HepG2 (cell line): ENCODE measurements at regions not wholly inside any gene's neighbourhood (a gene's known extent, or its start where the extent isn't known, plus 50 kb on each side); places are given as distances from the start of the nearest gene placed in this dataset.

Experiments
- ATAC-seq: fragments of 200-7000 bp; cut with Tn5 transposase; 3 replicates; pipeline ENCODE4 v1.9.1; 2020; ENCODE audit warnings: mild to moderate bottlenecking, moderate library complexity
- BruUV-seq: library from RNA; stranded (reverse); fragments of 400-500 nt; replicated peaks from 2 replicates; lab custom pipeline; 2021; lab: Mats Ljungman, UMichigan
- CTCF ChIA-PET: fragments of 300-600 bp; formaldehyde crosslinking; extraction: SDS; loops from one replicate; lab custom pipeline; 2021; ENCODE audit warnings: low total read pairs, inconsistent platforms, low intra/inter-chr PET ratio; lab: Yijun Ruan, JAX
- POLR2A ChIA-PET: fragments of 350-600 bp; sonication (Branson Sonifier 250); formaldehyde crosslinking; loops from one replicate; lab custom pipeline; 2020; ENCODE audit warnings: antibody characterized with exemption, inconsistent platforms; lab: Yijun Ruan, JAX
- DNase-seq: peaks from one replicate; pipeline ENCODE4 v3.0.0-alpha.2; 2015; ENCODE audit warnings: low spot score
- FAIRE-seq: peaks from 3 replicates; lab custom pipeline; 2011; peaks lifted over from hg19 to GRCh38; lab: Jason Lieb, UNC
- H2AFZ ChIP-seq: one replicate; pipeline ENCODE4 v1.6.1; 2011; ENCODE audit warnings: low read length, inconsistent platforms
- H3K27ac ChIP-seq: fragments of 300-600 bp; 3 replicates; pipeline ENCODE4 v1.8.0; 2011; ENCODE audit warnings: mixed run types, mild to moderate bottlenecking, mixed read lengths, low read length, inconsistent platforms; ENCODE audit not compliant: insufficient read depth; ENCODE audit errors: extremely low read length
- H3K27me3 ChIP-seq, 2 experiments: fragments of 200-600 bp in 1 of 2; 2 replicates in 1 of 2; 3 replicates in 1 of 2; pipeline versions ENCODE4 v1.6.0 to v1.8.0; 2011; ENCODE audit warnings: low read length in 2 of 2, mild to moderate bottlenecking in 2 of 2, moderate library complexity in 2 of 2, inconsistent platforms in 1 of 2; ENCODE audit not compliant: insufficient read depth in 2 of 2, control insufficient read depth in 1 of 2
- H3K36me3 ChIP-seq, 2 experiments: fragments of 200-600 bp in 1 of 2; replicated peaks in 1 of 2; 2 replicates in 1 of 2; 3 replicates in 1 of 2; pipeline versions ENCODE4 v1.5.1 to v1.8.0; 2011; ENCODE audit warnings: low read length in 2 of 2, inconsistent platforms in 1 of 2; ENCODE audit not compliant: insufficient read depth in 2 of 2, control insufficient read depth in 1 of 2
- H3K4me1 ChIP-seq: 2 replicates; pipeline ENCODE4 v1.5.1; 2012; ENCODE audit warnings: low read length, inconsistent platforms; ENCODE audit not compliant: insufficient read depth
- H3K4me2 ChIP-seq: 2 replicates; pipeline ENCODE4 v1.6.0; 2011; ENCODE audit warnings: low read depth, low read length, inconsistent platforms
- H3K4me3 ChIP-seq, 3 experiments: fragments of 200-600 bp in 1 of 3; sonication (generic), shearing (Covaris generic) in 1 of 3; replicated peaks in 1 of 3; 2 replicates each; pipeline ENCODE4 v1.5.1; 2011 to 2016; ENCODE audit warnings: low read length in 3 of 3, inconsistent platforms in 2 of 3, low read depth in 2 of 3, mild to moderate bottlenecking in 2 of 3, control low read depth in 1 of 3, mixed read lengths in 1 of 3; ENCODE audit not compliant: insufficient read depth in 1 of 3
- H3K79me2 ChIP-seq: one replicate; pipeline ENCODE4 v1.6.1; 2011; ENCODE audit warnings: low read length, inconsistent platforms; ENCODE audit not compliant: insufficient read depth
- H3K9ac ChIP-seq: 2 replicates; pipeline ENCODE4 v1.6.0; 2011; ENCODE audit warnings: mild to moderate bottlenecking, low read depth, low read length, inconsistent platforms; ENCODE audit not compliant: insufficient read depth
- H3K9me3 ChIP-seq: 2 replicates; pipeline ENCODE4 v1.5.1; 2012; ENCODE audit warnings: mild to moderate bottlenecking, low read length
- H4K20me1 ChIP-seq: 2 replicates; pipeline ENCODE4 v1.6.0; 2011; ENCODE audit warnings: inconsistent platforms, mild to moderate bottlenecking, low read length, moderate library complexity; ENCODE audit not compliant: insufficient read depth
- KDM4B ChIP-seq: sonication (generic); formaldehyde crosslinking; IDR thresholded peaks from 2 replicates; pipeline ENCODE4 v1.4.0; 2020; ENCODE audit warnings: missing genetic modification reagents
- MEIS2 ChIP-seq: sonication (generic); formaldehyde crosslinking; IDR thresholded peaks from 2 replicates; pipeline ENCODE4 v1.9.0; 2021; ENCODE audit warnings: mild to moderate bottlenecking, missing genetic modification reagents
- POLR2AphosphoS5 ChIP-seq: IDR thresholded peaks from 2 replicates; pipeline ENCODE4 v1.6.1; 2012; ENCODE audit warnings: low read depth, low read length
- SYNCRIP ChIP-seq: fragments of 200-400 bp; formaldehyde crosslinking; IDR thresholded peaks from 2 replicates; pipeline ENCODE4 v1.6.1; 2018; ENCODE audit warnings: mild to moderate bottlenecking, low read depth, low read length; ENCODE audit not compliant: insufficient read depth
- ZFYVE20 ChIP-seq: sonication (generic); formaldehyde crosslinking; IDR thresholded peaks from 2 replicates; pipeline ENCODE4 v1.8.0; 2023; ENCODE audit warnings: low read depth, mild to moderate bottlenecking, moderate library complexity, missing genetic modification reagents, borderline replicate concordance
- ZNF160 ChIP-seq: sonication (generic); formaldehyde crosslinking; IDR thresholded peaks from 2 replicates; pipeline ENCODE4 v1.8.0; 2022; ENCODE audit warnings: mild to moderate bottlenecking, inconsistent platforms, missing genetic modification reagents
- ZNF292 ChIP-seq: sonication (generic); formaldehyde crosslinking; IDR thresholded peaks from 2 replicates; pipeline ENCODE4 v1.8.1; 2022; ENCODE audit warnings: mild to moderate bottlenecking, low read depth, missing genetic modification reagents, borderline replicate concordance
- ZNF746 ChIP-seq: sonication (generic); formaldehyde crosslinking; IDR thresholded peaks from 2 replicates; pipeline ENCODE4 v1.8.0; 2022; ENCODE audit warnings: mild to moderate bottlenecking, missing genetic modification reagents
- ZNF75D ChIP-seq: sonication (generic); formaldehyde crosslinking; IDR thresholded peaks from 2 replicates; pipeline ENCODE4 v1.8.1; 2023; ENCODE audit warnings: missing genetic modification reagents, mild to moderate bottlenecking, borderline replicate concordance
- WGBS: methylation state at CpG from one replicate; pipeline ENCODE4 v1.1.6; 2017; ENCODE audit warnings: low lambda C conversion rate; 5-methylcytosine and 5-hydroxymethylcytosine counted together
- in situ Hi-C: cut with HindIII; loops from 2 replicates; pipeline ENCODE4 v1.10.0; 2017; ENCODE audit warnings: low pct_unique_long_range_greater_than_20kb; ENCODE audit not compliant: extremely low pct_ligation_motif_present
- intact Hi-C: fragments of 100-400 bp; cut with micrococcal nuclease; formaldehyde crosslinking; loops from one replicate; pipeline ENCODE4 v1.10.0; 2022; ENCODE audit not compliant: unreplicated experiment
- TF ChIP-seq, protein P1 (sequence below): sonication (generic); formaldehyde crosslinking; IDR thresholded peaks from 2 replicates; pipeline ENCODE4 v1.4.0; 2020; ENCODE audit warnings: missing genetic modification reagents
- TF ChIP-seq, protein P2 (sequence below): sonication (generic); formaldehyde crosslinking; IDR thresholded peaks from 2 replicates; pipeline ENCODE4 v1.4.0; 2020; ENCODE audit warnings: missing genetic modification reagents
- TF ChIP-seq, protein P3 (sequence below): sonication (generic); formaldehyde crosslinking; IDR thresholded peaks from 2 replicates; pipeline ENCODE4 v1.4.0; 2020; ENCODE audit warnings: low read depth, missing genetic modification reagents
- TF ChIP-seq, protein P4 (sequence below): sonication (generic); formaldehyde crosslinking; IDR thresholded peaks from 2 replicates; pipeline ENCODE4 v1.4.0; 2020; ENCODE audit warnings: mild to moderate bottlenecking, low read depth, missing genetic modification reagents

DNA sequence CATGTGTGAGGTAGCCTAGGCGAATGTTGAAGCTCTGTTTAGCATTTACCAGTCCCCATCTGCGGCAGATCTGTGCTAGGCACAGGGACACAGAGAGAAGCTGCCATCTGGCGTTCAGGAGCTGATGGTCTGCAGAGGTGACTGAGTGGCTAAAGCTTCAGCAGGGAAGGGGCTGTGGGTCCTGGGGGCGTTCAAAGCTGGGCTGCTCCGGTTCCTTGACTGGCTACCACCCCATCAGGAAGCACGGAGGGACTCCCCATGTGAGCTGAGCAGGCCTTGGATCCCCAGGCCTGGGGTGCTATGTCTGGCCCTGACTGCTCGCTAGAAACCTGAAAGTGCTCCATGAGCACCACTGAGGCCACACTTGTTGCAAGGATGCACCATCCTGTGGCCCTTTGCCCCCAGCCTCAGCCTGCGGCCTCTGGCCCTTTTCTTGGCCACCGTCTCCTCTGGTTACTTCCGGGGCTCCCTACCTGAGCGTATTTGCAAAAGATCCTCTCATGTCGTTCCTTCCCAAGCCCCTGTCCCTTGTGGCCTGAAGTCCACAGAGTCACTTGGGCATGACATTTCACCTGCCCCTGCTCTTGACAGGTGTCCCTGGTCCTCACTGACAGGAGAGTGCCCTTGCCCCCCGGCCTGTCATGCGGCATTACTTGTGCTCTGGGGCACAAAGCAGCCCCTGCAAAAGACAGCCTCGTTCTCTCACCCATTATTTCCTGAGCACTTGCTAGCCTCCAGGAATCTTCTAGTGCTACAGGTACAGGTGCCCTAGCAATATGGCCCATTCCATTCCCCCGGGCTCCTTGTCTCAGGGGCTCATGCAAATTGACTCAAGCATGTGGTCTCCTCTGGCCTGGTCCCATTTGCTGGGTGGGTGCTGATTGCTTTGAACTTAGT lies 108.1 kb downstream of the GLRX3 start:
- Histone ChIP-seq H3K27me3 (peaks cover 0 to 1% of the 10 kb centered on the region in 2 experiments; a peak in 1 of 5 replicates), H3K4me1 (no peaks in the 10 kb centered on the region), H4K20me1 (no peaks in the 10 kb centered on the region), H3K9ac (no peak overlapping the region), H3K36me3 (no peaks in the 10 kb centered on the region), H3K9me3 (peaks cover 5% of the 10 kb centered on the region; the same call in 1 of the 2 replicates), H3K4me3 (no peak overlapping the region), H3K27ac (no peak overlapping the region), H2AFZ (no peak overlapping the region), H3K79me2 (no peaks in the 10 kb centered on the region), H3K4me2 (no peak overlapping the region)
- intact Hi-C loops (no loop called here), in situ Hi-C loops (no loop called here)
- no peak for FAIRE-seq
- DNase-seq = no peak
- 9% methylated on average over 9 of the region's 16 CpGs for WGBS
- CTCF ChIA-PET = no interaction called here
- POLR2A ChIA-PET = no interaction called here
- BruUV-seq = no TSS peak
- ATAC-seq = no peak
- TF ChIP-seq ZNF75D (CRISPR knock-in tag) = no peak
- no peak for TF ChIP-seq SYNCRIP
- TF ChIP-seq ZNF746 (CRISPR knock-in tag) = no peak
- TF ChIP-seq, protein P1, sequence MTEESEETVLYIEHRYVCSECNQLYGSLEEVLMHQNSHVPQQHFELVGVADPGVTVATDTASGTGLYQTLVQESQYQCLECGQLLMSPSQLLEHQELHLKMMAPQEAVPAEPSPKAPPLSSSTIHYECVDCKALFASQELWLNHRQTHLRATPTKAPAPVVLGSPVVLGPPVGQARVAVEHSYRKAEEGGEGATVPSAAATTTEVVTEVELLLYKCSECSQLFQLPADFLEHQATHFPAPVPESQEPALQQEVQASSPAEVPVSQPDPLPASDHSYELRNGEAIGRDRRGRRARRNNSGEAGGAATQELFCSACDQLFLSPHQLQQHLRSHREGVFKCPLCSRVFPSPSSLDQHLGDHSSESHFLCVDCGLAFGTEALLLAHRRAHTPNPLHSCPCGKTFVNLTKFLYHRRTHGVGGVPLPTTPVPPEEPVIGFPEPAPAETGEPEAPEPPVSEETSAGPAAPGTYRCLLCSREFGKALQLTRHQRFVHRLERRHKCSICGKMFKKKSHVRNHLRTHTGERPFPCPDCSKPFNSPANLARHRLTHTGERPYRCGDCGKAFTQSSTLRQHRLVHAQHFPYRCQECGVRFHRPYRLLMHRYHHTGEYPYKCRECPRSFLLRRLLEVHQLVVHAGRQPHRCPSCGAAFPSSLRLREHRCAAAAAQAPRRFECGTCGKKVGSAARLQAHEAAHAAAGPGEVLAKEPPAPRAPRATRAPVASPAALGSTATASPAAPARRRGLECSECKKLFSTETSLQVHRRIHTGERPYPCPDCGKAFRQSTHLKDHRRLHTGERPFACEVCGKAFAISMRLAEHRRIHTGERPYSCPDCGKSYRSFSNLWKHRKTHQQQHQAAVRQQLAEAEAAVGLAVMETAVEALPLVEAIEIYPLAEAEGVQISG = no peak
- TF ChIP-seq ZNF160 (CRISPR knock-in tag) = no peak
- TF ChIP-seq KDM4B (CRISPR knock-in tag) = no peak
- TF ChIP-seq, protein P2, sequence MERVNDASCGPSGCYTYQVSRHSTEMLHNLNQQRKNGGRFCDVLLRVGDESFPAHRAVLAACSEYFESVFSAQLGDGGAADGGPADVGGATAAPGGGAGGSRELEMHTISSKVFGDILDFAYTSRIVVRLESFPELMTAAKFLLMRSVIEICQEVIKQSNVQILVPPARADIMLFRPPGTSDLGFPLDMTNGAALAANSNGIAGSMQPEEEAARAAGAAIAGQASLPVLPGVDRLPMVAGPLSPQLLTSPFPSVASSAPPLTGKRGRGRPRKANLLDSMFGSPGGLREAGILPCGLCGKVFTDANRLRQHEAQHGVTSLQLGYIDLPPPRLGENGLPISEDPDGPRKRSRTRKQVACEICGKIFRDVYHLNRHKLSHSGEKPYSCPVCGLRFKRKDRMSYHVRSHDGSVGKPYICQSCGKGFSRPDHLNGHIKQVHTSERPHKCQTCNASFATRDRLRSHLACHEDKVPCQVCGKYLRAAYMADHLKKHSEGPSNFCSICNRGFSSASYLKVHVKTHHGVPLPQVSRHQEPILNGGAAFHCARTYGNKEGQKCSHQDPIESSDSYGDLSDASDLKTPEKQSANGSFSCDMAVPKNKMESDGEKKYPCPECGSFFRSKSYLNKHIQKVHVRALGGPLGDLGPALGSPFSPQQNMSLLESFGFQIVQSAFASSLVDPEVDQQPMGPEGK (CRISPR knock-in tag) = no peak
- no peak for TF ChIP-seq ZNF292
- TF ChIP-seq POLR2AphosphoS5 = no peak
- TF ChIP-seq, protein P3, sequence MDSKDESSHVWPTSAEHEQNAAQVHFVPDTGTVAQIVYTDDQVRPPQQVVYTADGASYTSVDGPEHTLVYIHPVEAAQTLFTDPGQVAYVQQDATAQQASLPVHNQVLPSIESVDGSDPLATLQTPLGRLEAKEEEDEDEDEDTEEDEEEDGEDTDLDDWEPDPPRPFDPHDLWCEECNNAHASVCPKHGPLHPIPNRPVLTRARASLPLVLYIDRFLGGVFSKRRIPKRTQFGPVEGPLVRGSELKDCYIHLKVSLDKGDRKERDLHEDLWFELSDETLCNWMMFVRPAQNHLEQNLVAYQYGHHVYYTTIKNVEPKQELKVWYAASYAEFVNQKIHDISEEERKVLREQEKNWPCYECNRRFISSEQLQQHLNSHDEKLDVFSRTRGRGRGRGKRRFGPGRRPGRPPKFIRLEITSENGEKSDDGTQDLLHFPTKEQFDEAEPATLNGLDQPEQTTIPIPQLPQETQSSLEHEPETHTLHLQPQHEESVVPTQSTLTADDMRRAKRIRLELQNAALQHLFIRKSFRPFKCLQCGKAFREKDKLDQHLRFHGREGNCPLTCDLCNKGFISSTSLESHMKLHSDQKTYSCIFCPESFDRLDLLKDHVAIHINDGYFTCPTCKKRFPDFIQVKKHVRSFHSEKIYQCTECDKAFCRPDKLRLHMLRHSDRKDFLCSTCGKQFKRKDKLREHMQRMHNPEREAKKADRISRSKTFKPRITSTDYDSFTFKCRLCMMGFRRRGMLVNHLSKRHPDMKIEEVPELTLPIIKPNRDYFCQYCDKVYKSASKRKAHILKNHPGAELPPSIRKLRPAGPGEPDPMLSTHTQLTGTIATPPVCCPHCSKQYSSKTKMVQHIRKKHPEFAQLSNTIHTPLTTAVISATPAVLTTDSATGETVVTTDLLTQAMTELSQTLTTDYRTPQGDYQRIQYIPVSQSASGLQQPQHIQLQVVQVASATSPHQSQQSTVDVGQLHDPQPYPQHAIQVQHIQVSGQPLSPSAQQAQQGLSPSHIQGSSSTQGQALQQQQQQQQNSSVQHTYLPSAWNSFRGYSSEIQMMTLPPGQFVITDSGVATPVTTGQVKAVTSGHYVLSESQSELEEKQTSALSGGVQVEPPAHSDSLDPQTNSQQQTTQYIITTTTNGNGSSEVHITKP (CRISPR knock-in tag) = no peak
- TF ChIP-seq MEIS2 (CRISPR knock-in tag) = no peak
- TF ChIP-seq, protein P4, sequence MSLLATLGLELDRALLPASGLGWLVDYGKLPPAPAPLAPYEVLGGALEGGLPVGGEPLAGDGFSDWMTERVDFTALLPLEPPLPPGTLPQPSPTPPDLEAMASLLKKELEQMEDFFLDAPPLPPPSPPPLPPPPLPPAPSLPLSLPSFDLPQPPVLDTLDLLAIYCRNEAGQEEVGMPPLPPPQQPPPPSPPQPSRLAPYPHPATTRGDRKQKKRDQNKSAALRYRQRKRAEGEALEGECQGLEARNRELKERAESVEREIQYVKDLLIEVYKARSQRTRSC (CRISPR knock-in tag) = no peak
- TF ChIP-seq ZFYVE20 (CRISPR knock-in tag) = no peak
